GM19397 (cell line): ENCODE measurements at regions not wholly inside any gene's neighbourhood (a gene's known extent, or its start where the extent isn't known, plus 50 kb on each side); places are given as distances from the start of the nearest gene placed in this dataset.
"Not testable (repeated sequence)": the region's sequence is repeated elsewhere in the genome, so short reads cannot be mapped to it uniquely, and the experiment has no call there.

Experiments used
- ATAC-seq: cut with Tn5 transposase; IDR thresholded peaks from one replicate; pipeline ENCODE4 v1.9.1; 2021; ENCODE audit warnings: mild to moderate bottlenecking, moderate library complexity; ENCODE audit not compliant: unreplicated experiment

GRCh38 chr1:149228672-149229585 lies 125.6 kb upstream of the NBPF9 start:
- not testable (repeated sequence) for ATAC-seq

GRCh38 chr1:149229813-149230212 lies 126.5 kb upstream of the NBPF9 start:
- not testable (repeated sequence) for ATAC-seq

- ATAC-seq: not testable (repeated sequence)
These were observed 131.9 kb upstream of the NBPF9 start for GRCh38 chr1:149234926-149235914.

- ATAC-seq: not testable (repeated sequence)
These were observed 134.2 kb upstream of the NBPF9 start for GRCh38 chr1:149237515-149237914.

GRCh38 chr1:149239897-149240508 lies 136.7 kb upstream of the NBPF9 start:
- not testable (repeated sequence) for ATAC-seq

GRCh38 chr1:149240530-149240929 lies 137.2 kb upstream of the NBPF9 start:
- ATAC-seq: not testable (repeated sequence)

- ATAC-seq: not testable (repeated sequence)
These were observed 137.9 kb upstream of the NBPF9 start for GRCh38 chr1:149241272-149241671.

GRCh38 chr1:149243572-149243971 lies 140.2 kb upstream of the NBPF9 start:
- ATAC-seq: not testable (repeated sequence)

GRCh38 chr1:149244621-149245020 lies 141.3 kb upstream of the NBPF9 start:
- not testable (repeated sequence) for ATAC-seq

- not testable (repeated sequence) for ATAC-seq
These were observed 142.9 kb upstream of the NBPF9 start for GRCh38 chr1:149246212-149246611.

- not testable (repeated sequence) for ATAC-seq
These were observed 145.3 kb upstream of the NBPF9 start for GRCh38 chr1:149248610-149249009.

- not testable (repeated sequence) for ATAC-seq
These were observed 146.6 kb upstream of the NBPF9 start for GRCh38 chr1:149249850-149250467.

- ATAC-seq: not testable (repeated sequence)
These were observed 151.8 kb upstream of the NBPF9 start for GRCh38 chr1:149254894-149255847.

GRCh38 chr1:149260284-149260683 lies 156.9 kb upstream of the NBPF9 start:
- ATAC-seq: not testable (repeated sequence)

- ATAC-seq: not testable (repeated sequence)
These were observed 157.5 kb upstream of the NBPF9 start for GRCh38 chr1:149260736-149261340.

GRCh38 chr1:149267287-149267686 lies 163.9 kb upstream of the NBPF9 start:
- not testable (repeated sequence) for ATAC-seq

- not testable (repeated sequence) for ATAC-seq
These were observed 165.8 kb upstream of the NBPF9 start for GRCh38 chr1:149269001-149269702.

- ATAC-seq: not testable (repeated sequence)
These were observed 166.5 kb upstream of the NBPF9 start for GRCh38 chr1:149269833-149270232.
